WTC11 (cell line): ENCODE measurements at regions not wholly inside any gene's neighbourhood (a gene's known extent, or its start where the extent isn't known, plus 50 kb on each side); places are given as distances from the start of the nearest gene placed in this dataset.

ENCODE experiments used
- ATAC-seq: fragments of 200-7000 bp; cut with Tn5 transposase; 2 replicates; pipeline ENCODE4 v1.10.0; 2021; ENCODE audit warnings: mild to moderate bottlenecking, moderate library complexity
- CTCF ChIA-PET: fragments of 300-600 bp; sonication (Branson Sonifier 250); formaldehyde crosslinking; loops from one replicate; lab custom pipeline; 2021; ENCODE audit warnings: antibody characterized with exemption; lab: Charles Lee
- POLR2A ChIA-PET: fragments of 350-600 bp; sonication (Branson Sonifier 250); formaldehyde crosslinking; loops from one replicate; lab custom pipeline; 2021; ENCODE audit warnings: antibody characterized with exemption; lab: Charles Lee
- DNase-seq: peaks from one replicate; pipeline ENCODE4 v3.0.0; 2021; ENCODE audit warnings: low spot score
- H3K27ac Mint-ChIP-seq: 2 replicates; pipeline ENCODE4 v1.8.0; 2021; ENCODE audit warnings: mixed read lengths
- H3K27me3 Mint-ChIP-seq: 2 replicates; pipeline ENCODE4 v1.8.0; 2021; ENCODE audit warnings: low read depth, mild to moderate bottlenecking, moderate library complexity, mixed read lengths
- H3K36me3 Mint-ChIP-seq: 2 replicates; pipeline ENCODE4 v1.8.0; 2021; ENCODE audit warnings: mixed read lengths
- H3K4me1 Mint-ChIP-seq: 2 replicates; pipeline ENCODE4 v1.8.0; 2022; ENCODE audit warnings: mixed read lengths
- H3K4me3 Mint-ChIP-seq: 2 replicates; pipeline ENCODE4 v1.8.0; 2021; ENCODE audit warnings: mild to moderate bottlenecking, moderate library complexity, mixed read lengths
- H3K9me3 Mint-ChIP-seq: 2 replicates; pipeline ENCODE4 v1.8.0; 2021; ENCODE audit warnings: mixed read lengths
- EMX1 ChIP-seq: fragments of 250-450 bp; sonication (Bioruptor Pico); IDR thresholded peaks from 2 replicates; pipeline ENCODE4 v1.8.0; 2021; ENCODE audit warnings: mild to moderate bottlenecking
- ERG ChIP-seq: fragments of 250-450 bp; sonication (Bioruptor Pico); IDR thresholded peaks from 2 replicates; pipeline ENCODE4 v1.8.0; 2021; ENCODE audit warnings: mild to moderate bottlenecking
- ESRRA ChIP-seq: sonication (generic); formaldehyde crosslinking; IDR thresholded peaks from 2 replicates; pipeline ENCODE4 v1.8.1; 2022; ENCODE audit warnings: mild to moderate bottlenecking, missing genetic modification reagents, borderline replicate concordance
- FOXJ3 ChIP-seq: sonication (generic); formaldehyde crosslinking; IDR thresholded peaks from 2 replicates; pipeline ENCODE4 v1.9.0; 2021; ENCODE audit warnings: missing genetic modification reagents, mild to moderate bottlenecking, borderline replicate concordance
- IRF1 ChIP-seq: sonication (generic); formaldehyde crosslinking; IDR thresholded peaks from 2 replicates; pipeline ENCODE4 v1.8.0; 2023; ENCODE audit warnings: missing genetic modification reagents
- IRF2 ChIP-seq: sonication (generic); formaldehyde crosslinking; IDR thresholded peaks from 2 replicates; pipeline ENCODE4 v1.8.0; 2022; ENCODE audit warnings: low read depth, missing genetic modification reagents, borderline replicate concordance
- JAZF1 ChIP-seq: fragments of 250-450 bp; sonication (Bioruptor Pico); IDR thresholded peaks from 2 replicates; pipeline ENCODE4 v1.9.0; 2021; ENCODE audit warnings: moderate library complexity, mild to moderate bottlenecking, inconsistent platforms
- MXD4 ChIP-seq: fragments of 250-450 bp; sonication (Bioruptor Pico); IDR thresholded peaks from 2 replicates; pipeline ENCODE4 v1.8.0; 2021; ENCODE audit warnings: mild to moderate bottlenecking, moderate library complexity, borderline replicate concordance
- NR1H2 ChIP-seq: sonication (generic); formaldehyde crosslinking; IDR thresholded peaks from 2 replicates; pipeline ENCODE4 v1.9.0; 2021; ENCODE audit warnings: mild to moderate bottlenecking, moderate library complexity, missing genetic modification reagents
- SMAD4 ChIP-seq: sonication (generic); formaldehyde crosslinking; IDR thresholded peaks from 2 replicates; pipeline ENCODE4 v1.8.0; 2022; ENCODE audit warnings: mild to moderate bottlenecking, missing genetic modification reagents
- ZNF121 ChIP-seq: sonication (generic); formaldehyde crosslinking; IDR thresholded peaks from 2 replicates; pipeline ENCODE4 v1.8.0; 2023; ENCODE audit warnings: missing genetic modification reagents
- ZNF138 ChIP-seq: sonication (generic); formaldehyde crosslinking; conservative IDR thresholded peaks from 2 replicates; pipeline ENCODE4 v1.8.1; 2022; ENCODE audit warnings: mild to moderate bottlenecking, moderate library complexity, missing genetic modification reagents
- ZNF219 ChIP-seq: sonication (generic); formaldehyde crosslinking; IDR thresholded peaks from 2 replicates; pipeline ENCODE4 v1.8.0; 2023; ENCODE audit warnings: missing genetic modification reagents, mild to moderate bottlenecking, borderline replicate concordance
- ZNF232 ChIP-seq: sonication (generic); formaldehyde crosslinking; IDR thresholded peaks from 2 replicates; pipeline ENCODE4 v1.8.0; 2022; ENCODE audit warnings: mild to moderate bottlenecking, missing genetic modification reagents
- ZNF317 ChIP-seq: sonication (generic); formaldehyde crosslinking; IDR thresholded peaks from 2 replicates; pipeline ENCODE4 v1.8.1; 2023; ENCODE audit warnings: low read depth, mild to moderate bottlenecking, moderate library complexity, missing genetic modification reagents, borderline replicate concordance
- ZNF532 ChIP-seq: fragments of 250-450 bp; sonication (Bioruptor Pico); IDR thresholded peaks from 2 replicates; pipeline ENCODE4 v1.9.0; 2021; ENCODE audit warnings: mild to moderate bottlenecking, borderline replicate concordance
- ZNF671 ChIP-seq: fragments of 250-450 bp; sonication (Bioruptor Pico); IDR thresholded peaks from 2 replicates; pipeline ENCODE4 v1.8.0; 2021; ENCODE audit warnings: mild to moderate bottlenecking
- TF ChIP-seq, protein P1 (sequence below): fragments of 200-600 bp; IDR thresholded peaks from 2 replicates; pipeline ENCODE4 v1.8.0; 2022; ENCODE audit warnings: antibody characterized with exemption
- TF ChIP-seq, protein P2 (sequence below): sonication (generic); formaldehyde crosslinking; conservative IDR thresholded peaks from 2 replicates; pipeline ENCODE4 v1.8.1; 2022; ENCODE audit warnings: mild to moderate bottlenecking, missing genetic modification reagents
- TF ChIP-seq, protein P3 (sequence below): sonication (generic); formaldehyde crosslinking; IDR thresholded peaks from 2 replicates; pipeline ENCODE4 v1.8.1; 2022; ENCODE audit warnings: low read depth, missing genetic modification reagents, borderline replicate concordance
- TF ChIP-seq, protein P4 (sequence below): sonication (generic); formaldehyde crosslinking; conservative IDR thresholded peaks from 2 replicates; pipeline ENCODE4 v1.8.1; 2023; ENCODE audit warnings: mild to moderate bottlenecking, low read depth, missing genetic modification reagents, moderate library complexity

GRCh38 chr13:23985060-23985459 lies 87.8 kb upstream of the C1QTNF9B start (continued):
- TF ChIP-seq ERG (no peak), NR1H2 (CRISPR knock-in tag) (no peak), JAZF1 (CRISPR knock-in tag) (no peak), ZNF219 (CRISPR knock-in tag) (no peak), ZNF317 (CRISPR knock-in tag) (no peak), ESRRA (no peak), ZNF138 (no peak), ZNF532 (CRISPR knock-in tag) (no peak), SMAD4 (no peak), ZNF671 (CRISPR knock-in tag) (no peak), IRF1 (no peak), ZNF232 (CRISPR knock-in tag) (no peak), EMX1 (CRISPR knock-in tag) (no peak), ZNF121 (CRISPR knock-in tag) (no peak)
- TF ChIP-seq, all 79 proteins: peak for 0

GRCh38 chr13:23985839-23986238 lies 88.5 kb upstream of the C1QTNF9B start:
- Mint-ChIP-seq H3K27me3 (no peaks in the 10 kb centered on the region; the same call in 1 of the 2 replicates), H3K4me3 (no peak overlapping the region), H3K36me3 (no peaks in the 10 kb centered on the region), H3K4me1 (peaks cover 4% of the 10 kb centered on the region), H3K27ac (no peak overlapping the region), H3K9me3 (no peaks in the 10 kb centered on the region)
- DNase-seq (no peak), ATAC-seq (no peak)
- POLR2A ChIA-PET, result no interaction called here
- CTCF ChIA-PET, result interaction anchor here (1.9 kb wide), 1 partner anchor 25 kb away, joined by 7 read pairs; no protein-coding TSS in a partner anchor
- TF ChIP-seq, protein P1, sequence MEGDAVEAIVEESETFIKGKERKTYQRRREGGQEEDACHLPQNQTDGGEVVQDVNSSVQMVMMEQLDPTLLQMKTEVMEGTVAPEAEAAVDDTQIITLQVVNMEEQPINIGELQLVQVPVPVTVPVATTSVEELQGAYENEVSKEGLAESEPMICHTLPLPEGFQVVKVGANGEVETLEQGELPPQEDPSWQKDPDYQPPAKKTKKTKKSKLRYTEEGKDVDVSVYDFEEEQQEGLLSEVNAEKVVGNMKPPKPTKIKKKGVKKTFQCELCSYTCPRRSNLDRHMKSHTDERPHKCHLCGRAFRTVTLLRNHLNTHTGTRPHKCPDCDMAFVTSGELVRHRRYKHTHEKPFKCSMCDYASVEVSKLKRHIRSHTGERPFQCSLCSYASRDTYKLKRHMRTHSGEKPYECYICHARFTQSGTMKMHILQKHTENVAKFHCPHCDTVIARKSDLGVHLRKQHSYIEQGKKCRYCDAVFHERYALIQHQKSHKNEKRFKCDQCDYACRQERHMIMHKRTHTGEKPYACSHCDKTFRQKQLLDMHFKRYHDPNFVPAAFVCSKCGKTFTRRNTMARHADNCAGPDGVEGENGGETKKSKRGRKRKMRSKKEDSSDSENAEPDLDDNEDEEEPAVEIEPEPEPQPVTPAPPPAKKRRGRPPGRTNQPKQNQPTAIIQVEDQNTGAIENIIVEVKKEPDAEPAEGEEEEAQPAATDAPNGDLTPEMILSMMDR, result no peak
- TF ChIP-seq, protein P2, sequence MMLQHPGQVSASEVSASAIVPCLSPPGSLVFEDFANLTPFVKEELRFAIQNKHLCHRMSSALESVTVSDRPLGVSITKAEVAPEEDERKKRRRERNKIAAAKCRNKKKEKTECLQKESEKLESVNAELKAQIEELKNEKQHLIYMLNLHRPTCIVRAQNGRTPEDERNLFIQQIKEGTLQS (CRISPR knock-in tag), result no peak
- TF ChIP-seq FOXJ3 (CRISPR knock-in tag), result no peak
- TF ChIP-seq IRF2 (CRISPR knock-in tag), result no peak
- TF ChIP-seq MXD4 (CRISPR knock-in tag), result no peak
- TF ChIP-seq, protein P3, sequence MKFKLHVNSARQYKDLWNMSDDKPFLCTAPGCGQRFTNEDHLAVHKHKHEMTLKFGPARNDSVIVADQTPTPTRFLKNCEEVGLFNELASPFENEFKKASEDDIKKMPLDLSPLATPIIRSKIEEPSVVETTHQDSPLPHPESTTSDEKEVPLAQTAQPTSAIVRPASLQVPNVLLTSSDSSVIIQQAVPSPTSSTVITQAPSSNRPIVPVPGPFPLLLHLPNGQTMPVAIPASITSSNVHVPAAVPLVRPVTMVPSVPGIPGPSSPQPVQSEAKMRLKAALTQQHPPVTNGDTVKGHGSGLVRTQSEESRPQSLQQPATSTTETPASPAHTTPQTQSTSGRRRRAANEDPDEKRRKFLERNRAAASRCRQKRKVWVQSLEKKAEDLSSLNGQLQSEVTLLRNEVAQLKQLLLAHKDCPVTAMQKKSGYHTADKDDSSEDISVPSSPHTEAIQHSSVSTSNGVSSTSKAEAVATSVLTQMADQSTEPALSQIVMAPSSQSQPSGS (CRISPR knock-in tag), result no peak
- TF ChIP-seq, protein P4, sequence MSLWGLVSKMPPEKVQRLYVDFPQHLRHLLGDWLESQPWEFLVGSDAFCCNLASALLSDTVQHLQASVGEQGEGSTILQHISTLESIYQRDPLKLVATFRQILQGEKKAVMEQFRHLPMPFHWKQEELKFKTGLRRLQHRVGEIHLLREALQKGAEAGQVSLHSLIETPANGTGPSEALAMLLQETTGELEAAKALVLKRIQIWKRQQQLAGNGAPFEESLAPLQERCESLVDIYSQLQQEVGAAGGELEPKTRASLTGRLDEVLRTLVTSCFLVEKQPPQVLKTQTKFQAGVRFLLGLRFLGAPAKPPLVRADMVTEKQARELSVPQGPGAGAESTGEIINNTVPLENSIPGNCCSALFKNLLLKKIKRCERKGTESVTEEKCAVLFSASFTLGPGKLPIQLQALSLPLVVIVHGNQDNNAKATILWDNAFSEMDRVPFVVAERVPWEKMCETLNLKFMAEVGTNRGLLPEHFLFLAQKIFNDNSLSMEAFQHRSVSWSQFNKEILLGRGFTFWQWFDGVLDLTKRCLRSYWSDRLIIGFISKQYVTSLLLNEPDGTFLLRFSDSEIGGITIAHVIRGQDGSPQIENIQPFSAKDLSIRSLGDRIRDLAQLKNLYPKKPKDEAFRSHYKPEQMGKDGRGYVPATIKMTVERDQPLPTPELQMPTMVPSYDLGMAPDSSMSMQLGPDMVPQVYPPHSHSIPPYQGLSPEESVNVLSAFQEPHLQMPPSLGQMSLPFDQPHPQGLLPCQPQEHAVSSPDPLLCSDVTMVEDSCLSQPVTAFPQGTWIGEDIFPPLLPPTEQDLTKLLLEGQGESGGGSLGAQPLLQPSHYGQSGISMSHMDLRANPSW (CRISPR knock-in tag), result no peak
